Neural cell (in vitro differentiated cells): ENCODE measurements at regions not wholly inside any gene's neighbourhood (a gene's known extent, or its start where the extent isn't known, plus 50 kb on each side); places are given as distances from the start of the nearest gene placed in this dataset.

Source experiments
- CTCF ChIP-seq: fragments of 450-650 bp; IDR thresholded peaks from 2 replicates; pipeline ENCODE4 v1.5.1; 2014; ENCODE audit warnings: antibody characterized with exemption, mild to moderate bottlenecking, moderate library complexity; ENCODE audit not compliant: poor library complexity, severe bottlenecking
- EZH2 ChIP-seq: fragments of 200-600, 300-800 bp; shearing (Covaris generic), sonication (generic); IDR thresholded peaks from 2 replicates; pipeline ENCODE4 v1.6.1; 2014; ENCODE audit warnings: antibody characterized with exemption, low read length, borderline replicate concordance, mild to moderate bottlenecking; ENCODE audit not compliant: insufficient read depth, poor library complexity, severe bottlenecking
- RAD21 ChIP-seq: fragments of 450-650 bp; conservative IDR thresholded peaks from 2 replicates; pipeline ENCODE4 v1.6.1; 2014; ENCODE audit warnings: antibody characterized with exemption, mild to moderate bottlenecking, moderate library complexity

- TF ChIP-seq CTCF (no peak), RAD21 (no peak), EZH2 (no peak)
Observed at GRCh38 chr7:21374134-21374533, 53.7 kb upstream of the SP4 start.
